ENCODE measurements at regions not wholly inside any gene's neighbourhood (a gene's known extent, or its start where the extent isn't known, plus 50 kb on each side); places are given as distances from the start of the nearest gene placed in this dataset.
"Not testable (repeated sequence)": the region's sequence is repeated elsewhere in the genome, so short reads cannot be mapped to it uniquely, and the experiment has no call there.

DNA sequence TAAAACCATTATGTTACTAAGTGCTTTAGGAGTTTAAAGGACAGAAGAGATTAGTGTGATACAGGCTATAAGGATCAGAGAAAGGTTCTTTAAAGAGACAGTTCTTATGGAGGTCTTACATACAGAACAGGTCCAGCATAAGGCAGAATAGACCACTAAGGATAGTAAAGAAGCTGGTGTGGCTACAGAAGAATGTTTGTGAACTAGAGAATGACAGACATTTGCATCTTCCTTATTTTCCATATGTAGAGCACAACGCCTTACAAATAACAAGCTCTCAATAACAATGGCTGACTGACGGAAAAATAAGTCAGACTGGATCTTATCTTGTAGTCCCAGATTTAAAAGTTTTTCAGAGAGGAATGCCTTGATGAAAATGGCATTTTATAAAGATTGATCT, 95.6 kb upstream of the NOTCH2NLA start:
- DNase-seq; H3K36me3 Mint-ChIP-seq (ENCODE audit: insufficient read depth, unreplicated experiment); H3K4me3 Mint-ChIP-seq (ENCODE audit: low read depth, unreplicated experiment); H3K4me1 Mint-ChIP-seq (ENCODE audit: low read depth, unreplicated experiment); H3K9me3 Mint-ChIP-seq (ENCODE audit: low read depth, unreplicated experiment); CTCF ChIA-PET; BruUV-seq (replicated peaks); H3K27me3 Mint-ChIP-seq (ENCODE audit: unreplicated experiment); intact Hi-C loops (cut with micrococcal nuclease; ENCODE audit: unreplicated experiment); H3K27ac Mint-ChIP-seq (ENCODE audit: unreplicated experiment): not testable (repeated sequence)

DNA sequence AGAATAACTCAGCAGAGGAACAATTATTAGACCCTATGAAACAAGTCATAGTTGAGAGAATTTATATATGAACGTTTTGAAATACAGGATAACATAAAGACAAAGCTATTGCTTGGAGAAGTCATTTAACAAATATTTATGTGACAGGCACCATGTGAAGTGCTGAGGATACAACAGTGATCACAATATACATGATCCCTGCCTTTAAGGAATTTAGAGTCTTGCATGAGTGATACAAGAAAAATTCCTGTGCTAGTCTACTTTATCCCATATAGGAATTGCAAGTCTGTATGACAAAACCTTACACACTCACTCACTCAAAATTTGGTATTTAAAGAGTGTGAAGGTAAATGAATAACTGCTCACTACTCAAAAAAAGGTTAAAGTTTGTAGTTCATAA, 94.5 kb upstream of the NOTCH2NLA start:
- H3K9me3 Mint-ChIP-seq (ENCODE audit: low read depth, unreplicated experiment); DNase-seq; H3K27ac Mint-ChIP-seq (ENCODE audit: unreplicated experiment); CTCF ChIA-PET; H3K4me3 Mint-ChIP-seq (ENCODE audit: low read depth, unreplicated experiment); BruUV-seq (replicated peaks); H3K36me3 Mint-ChIP-seq (ENCODE audit: insufficient read depth, unreplicated experiment); H3K27me3 Mint-ChIP-seq (ENCODE audit: unreplicated experiment); H3K4me1 Mint-ChIP-seq (ENCODE audit: low read depth, unreplicated experiment); intact Hi-C loops (cut with micrococcal nuclease; ENCODE audit: unreplicated experiment): not testable (repeated sequence)

GRCh38 chr1:146322893-146323292, 94.1 kb upstream of the NOTCH2NLA start:
- H3K27ac Mint-ChIP-seq (ENCODE audit: unreplicated experiment); BruUV-seq (replicated peaks); H3K27me3 Mint-ChIP-seq (ENCODE audit: unreplicated experiment); H3K4me1 Mint-ChIP-seq (ENCODE audit: low read depth, unreplicated experiment); CTCF ChIA-PET; H3K36me3 Mint-ChIP-seq (ENCODE audit: insufficient read depth, unreplicated experiment); H3K4me3 Mint-ChIP-seq (ENCODE audit: low read depth, unreplicated experiment); intact Hi-C loops (cut with micrococcal nuclease; ENCODE audit: unreplicated experiment); DNase-seq; H3K9me3 Mint-ChIP-seq (ENCODE audit: low read depth, unreplicated experiment): not testable (repeated sequence)

DNA sequence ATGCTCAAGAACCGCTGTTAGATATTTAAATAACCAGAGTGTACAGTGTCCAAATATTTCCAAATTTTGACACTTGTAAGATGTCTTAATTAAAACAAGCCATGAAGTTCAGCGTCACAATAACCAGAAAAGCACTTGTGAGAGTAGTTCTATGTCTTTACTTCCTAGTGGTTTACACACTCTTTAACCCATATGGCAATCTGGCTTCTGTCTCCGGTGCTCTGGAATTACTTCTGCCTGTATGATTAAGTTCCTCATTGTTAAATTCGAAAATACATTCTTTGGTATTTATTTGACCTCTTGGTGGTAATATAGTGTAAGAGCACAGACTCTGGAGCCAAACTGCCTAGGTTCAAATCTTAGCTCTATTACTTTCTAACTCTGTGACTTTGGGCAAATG, 89.9 kb upstream of the NOTCH2NLA start:
- H3K27me3 Mint-ChIP-seq (ENCODE audit: unreplicated experiment); H3K27ac Mint-ChIP-seq (ENCODE audit: unreplicated experiment); DNase-seq; CTCF ChIA-PET; H3K4me3 Mint-ChIP-seq (ENCODE audit: low read depth, unreplicated experiment); H3K36me3 Mint-ChIP-seq (ENCODE audit: insufficient read depth, unreplicated experiment); H3K4me1 Mint-ChIP-seq (ENCODE audit: low read depth, unreplicated experiment); H3K9me3 Mint-ChIP-seq (ENCODE audit: low read depth, unreplicated experiment); intact Hi-C loops (cut with micrococcal nuclease; ENCODE audit: unreplicated experiment); BruUV-seq (replicated peaks): not testable (repeated sequence)

- H3K36me3 Mint-ChIP-seq (ENCODE audit: insufficient read depth, unreplicated experiment); H3K9me3 Mint-ChIP-seq (ENCODE audit: low read depth, unreplicated experiment); CTCF ChIA-PET; H3K4me3 Mint-ChIP-seq (ENCODE audit: low read depth, unreplicated experiment); DNase-seq; H3K4me1 Mint-ChIP-seq (ENCODE audit: low read depth, unreplicated experiment); H3K27ac Mint-ChIP-seq (ENCODE audit: unreplicated experiment); intact Hi-C loops (cut with micrococcal nuclease; ENCODE audit: unreplicated experiment); H3K27me3 Mint-ChIP-seq (ENCODE audit: unreplicated experiment); BruUV-seq (replicated peaks): not testable (repeated sequence)
These were observed 89.0 kb upstream of the NOTCH2NLA start for GRCh38 chr1:146317785-146318184.

GRCh38 chr1:146314449-146315246, 85.8 kb upstream of the NOTCH2NLA start:
- DNase-seq; intact Hi-C loops (cut with micrococcal nuclease; ENCODE audit: unreplicated experiment); H3K27me3 Mint-ChIP-seq (ENCODE audit: unreplicated experiment); H3K27ac Mint-ChIP-seq (ENCODE audit: unreplicated experiment); BruUV-seq (replicated peaks); H3K4me3 Mint-ChIP-seq (ENCODE audit: low read depth, unreplicated experiment); H3K9me3 Mint-ChIP-seq (ENCODE audit: low read depth, unreplicated experiment); H3K4me1 Mint-ChIP-seq (ENCODE audit: low read depth, unreplicated experiment); CTCF ChIA-PET; H3K36me3 Mint-ChIP-seq (ENCODE audit: insufficient read depth, unreplicated experiment): not testable (repeated sequence)

GRCh38 chr1:146310579-146310978, 81.8 kb upstream of the NOTCH2NLA start:
- intact Hi-C loops (cut with micrococcal nuclease; ENCODE audit: unreplicated experiment); BruUV-seq (replicated peaks); CTCF ChIA-PET; H3K27me3 Mint-ChIP-seq (ENCODE audit: unreplicated experiment); H3K27ac Mint-ChIP-seq (ENCODE audit: unreplicated experiment); H3K4me1 Mint-ChIP-seq (ENCODE audit: low read depth, unreplicated experiment); H3K36me3 Mint-ChIP-seq (ENCODE audit: insufficient read depth, unreplicated experiment); H3K4me3 Mint-ChIP-seq (ENCODE audit: low read depth, unreplicated experiment); H3K9me3 Mint-ChIP-seq (ENCODE audit: low read depth, unreplicated experiment); DNase-seq: not testable (repeated sequence)

DNA sequence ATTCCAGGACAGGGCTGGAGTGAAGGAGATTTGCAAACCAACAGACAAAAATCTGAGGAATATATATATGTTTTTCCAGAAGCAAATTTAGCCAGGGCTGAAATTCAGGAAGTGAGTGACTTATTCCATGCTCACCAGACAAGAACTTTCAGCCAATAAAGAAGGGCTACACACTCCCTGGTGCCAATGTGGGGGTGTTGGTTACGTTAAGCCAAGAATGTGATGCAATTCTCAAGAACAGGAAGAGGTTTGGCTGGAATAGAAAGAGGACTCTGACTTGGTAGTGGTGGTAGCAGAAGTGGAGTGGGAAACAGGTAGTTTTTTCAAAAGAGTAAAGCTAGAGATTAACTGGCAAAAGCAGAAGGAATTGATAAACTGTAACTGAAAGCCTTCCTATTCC, 80.6 kb upstream of the NOTCH2NLA start:
- H3K4me1 Mint-ChIP-seq (ENCODE audit: low read depth, unreplicated experiment); CTCF ChIA-PET; BruUV-seq (replicated peaks); H3K9me3 Mint-ChIP-seq (ENCODE audit: low read depth, unreplicated experiment); H3K4me3 Mint-ChIP-seq (ENCODE audit: low read depth, unreplicated experiment); H3K36me3 Mint-ChIP-seq (ENCODE audit: insufficient read depth, unreplicated experiment); intact Hi-C loops (cut with micrococcal nuclease; ENCODE audit: unreplicated experiment); DNase-seq; H3K27ac Mint-ChIP-seq (ENCODE audit: unreplicated experiment); H3K27me3 Mint-ChIP-seq (ENCODE audit: unreplicated experiment): not testable (repeated sequence)

GRCh38 chr1:146308892-146309291, 80.1 kb upstream of the NOTCH2NLA start:
- H3K4me3 Mint-ChIP-seq (ENCODE audit: low read depth, unreplicated experiment); BruUV-seq (replicated peaks); H3K27ac Mint-ChIP-seq (ENCODE audit: unreplicated experiment); H3K9me3 Mint-ChIP-seq (ENCODE audit: low read depth, unreplicated experiment); CTCF ChIA-PET; intact Hi-C loops (cut with micrococcal nuclease; ENCODE audit: unreplicated experiment); DNase-seq; H3K27me3 Mint-ChIP-seq (ENCODE audit: unreplicated experiment); H3K4me1 Mint-ChIP-seq (ENCODE audit: low read depth, unreplicated experiment); H3K36me3 Mint-ChIP-seq (ENCODE audit: insufficient read depth, unreplicated experiment): not testable (repeated sequence)

DNA sequence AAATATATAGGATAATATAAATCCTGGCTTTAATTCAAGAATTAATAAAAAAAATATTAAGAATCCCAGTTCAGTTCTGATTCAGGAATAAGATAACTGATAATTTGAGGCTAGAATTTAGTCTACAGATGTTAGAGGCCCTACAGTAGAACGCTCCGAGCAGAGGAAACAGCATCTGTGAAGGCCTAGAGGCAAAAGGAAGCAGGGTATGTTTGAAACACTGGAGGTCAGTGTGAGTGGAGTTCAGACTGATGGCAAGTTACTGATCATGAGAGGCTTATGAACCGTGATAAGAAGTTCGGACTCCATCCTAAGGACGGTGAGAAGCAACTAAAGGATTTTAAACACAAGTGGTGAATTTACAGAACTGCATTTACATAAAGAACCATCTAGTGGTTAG, 79.3 kb upstream of the NOTCH2NLA start:
- BruUV-seq (replicated peaks); H3K27ac Mint-ChIP-seq (ENCODE audit: unreplicated experiment); CTCF ChIA-PET; H3K4me3 Mint-ChIP-seq (ENCODE audit: low read depth, unreplicated experiment); H3K4me1 Mint-ChIP-seq (ENCODE audit: low read depth, unreplicated experiment); H3K36me3 Mint-ChIP-seq (ENCODE audit: insufficient read depth, unreplicated experiment); DNase-seq; H3K27me3 Mint-ChIP-seq (ENCODE audit: unreplicated experiment); intact Hi-C loops (cut with micrococcal nuclease; ENCODE audit: unreplicated experiment); H3K9me3 Mint-ChIP-seq (ENCODE audit: low read depth, unreplicated experiment): not testable (repeated sequence)

All from Calu3 (cell line).